ENCODE measurements at regions not wholly inside any gene's neighbourhood (a gene's known extent, or its start where the extent isn't known, plus 50 kb on each side); places are given as distances from the start of the nearest gene placed in this dataset.
A peak's percentile ranks its signal among the peaks of the same experiment; 100 is the strongest.

GRCh38 chr5:136424835-136425584, 59.7 kb upstream of the TRPC7 start:
- Mint-ChIP-seq H3K27ac (no peak overlapping the region), H3K27me3 (ENCODE audit: insufficient read depth, low read depth, poor library complexity) (peaks cover 3% of the 10 kb centered on the region), H3K9me3 (no peaks in the 10 kb centered on the region), H3K4me3 (no peak overlapping the region), H3K36me3 (ENCODE audit: low read depth) (no peaks in the 10 kb centered on the region), H3K4me1 (peaks cover 18% of the 10 kb centered on the region)
- Histone ChIP-seq H3K36me3 (ENCODE audit: insufficient read depth) (no peaks in the 10 kb centered on the region), H3K27ac (ENCODE audit: low read depth) (no peak overlapping the region), H2AFZ (0 out of 2 replicates have a peak overlapping the region, but pooled peaks have one; percentile 35), H3K4me3 (no peak overlapping the region), H3K4me1 (ENCODE audit: insufficient read depth) (peaks cover 10% of the 10 kb centered on the region), H4K20me1 (replicated peaks; ENCODE audit: insufficient read depth) (no peaks in the 10 kb centered on the region), H3F3A (replicated peaks; ENCODE audit: low read depth) (no peaks in the 10 kb centered on the region), H3K9me2 (ENCODE audit: insufficient read depth) (peaks cover 22% of the 10 kb centered on the region), H3K79me2 (replicated peaks; ENCODE audit: insufficient read depth) (no peaks in the 10 kb centered on the region), H3K4me2 (no peak overlapping the region), H3K27me3 (ENCODE audit: insufficient read depth) (no peaks in the 10 kb centered on the region)
- TF ChIP-seq CTCF (conservative IDR thresholded peaks at IDR 0.05; ENCODE audit: low read depth in 2 of 2) (peak; percentile 96 to 98), REST (IDR thresholded peaks at IDR 0.05; ENCODE audit: unreplicated experiment) (peak; percentile 23), POLR2AphosphoS5 (IDR thresholded peaks at IDR 0.05; ENCODE audit: low read depth) (no peak)
- DNase-seq (ENCODE audit: low spot score): peak; percentile 95
- peak; percentile 99 for ATAC-seq

GRCh38 chr5:136423944-136424606, 58.7 kb upstream of the TRPC7 start:
- Mint-ChIP-seq H3K4me3 (no peak overlapping the region), H3K9me3 (no peaks in the 10 kb centered on the region), H3K36me3 (ENCODE audit: low read depth) (no peaks in the 10 kb centered on the region), H3K27ac (no peak overlapping the region), H3K4me1 (peaks cover 22% of the 10 kb centered on the region), H3K27me3 (ENCODE audit: insufficient read depth, low read depth, poor library complexity) (peaks cover 4% of the 10 kb centered on the region)
- ATAC-seq: no peak
- Histone ChIP-seq H4K20me1 (replicated peaks; ENCODE audit: insufficient read depth) (no peaks in the 10 kb centered on the region), H3K4me3 (no peak overlapping the region), H3K27ac (ENCODE audit: low read depth) (no peak overlapping the region), H3K27me3 (ENCODE audit: insufficient read depth) (no peaks in the 10 kb centered on the region), H3K36me3 (ENCODE audit: insufficient read depth) (no peaks in the 10 kb centered on the region), H2AFZ (no peak overlapping the region), H3K4me2 (no peak overlapping the region), H3K79me2 (replicated peaks; ENCODE audit: insufficient read depth) (no peaks in the 10 kb centered on the region), H3F3A (replicated peaks; ENCODE audit: low read depth) (no peaks in the 10 kb centered on the region), H3K4me1 (ENCODE audit: insufficient read depth) (peaks cover 10% of the 10 kb centered on the region), H3K9me2 (ENCODE audit: insufficient read depth) (peaks cover 16% of the 10 kb centered on the region)
- DNase-seq (ENCODE audit: low spot score): no peak
- TF ChIP-seq CREB1 (CRISPR knock-in tag; IDR thresholded peaks at IDR 0.05; ENCODE audit: low read depth) (no peak), EZH2phosphoT487 (IDR thresholded peaks at IDR 0.05; ENCODE audit: unreplicated experiment) (no peak), REST (IDR thresholded peaks at IDR 0.05; ENCODE audit: unreplicated experiment) (no peak), JUNB (IDR thresholded peaks at IDR 0.05; ENCODE audit: unreplicated experiment) (no peak), NANOG (IDR thresholded peaks at IDR 0.05; ENCODE audit: borderline replicate concordance) (no peak)

All from GM23338 (cell line).